H9 (cell line): ENCODE measurements at regions not wholly inside any gene's neighbourhood (a gene's known extent, or its start where the extent isn't known, plus 50 kb on each side); places are given as distances from the start of the nearest gene placed in this dataset.

ENCODE experiments used
- DNase-seq: peaks from one replicate; pipeline ENCODE4 v3.0.0-alpha.2; 2017
- H2AFZ ChIP-seq: one replicate; pipeline ENCODE4 v1.6.1; 2013; ENCODE audit warnings: mild to moderate bottlenecking, low read length, control low read depth, moderate library complexity
- H2AK5ac ChIP-seq: 2 replicates; pipeline ENCODE4 v1.6.1; 2013; ENCODE audit warnings: low read length, control low read depth, mixed read lengths; ENCODE audit not compliant: insufficient read length
- H2BK120ac ChIP-seq: one replicate; pipeline ENCODE4 v1.6.1; 2013; ENCODE audit warnings: low read depth, mild to moderate bottlenecking, low read length, control low read depth, inconsistent platforms; ENCODE audit not compliant: poor library complexity, severe bottlenecking
- H2BK12ac ChIP-seq: 2 replicates; pipeline ENCODE4 v1.6.1; 2013; ENCODE audit warnings: low read length, control low read depth, mixed read lengths, low read depth; ENCODE audit not compliant: insufficient read length
- H2BK15ac ChIP-seq: 2 replicates; pipeline ENCODE4 v1.6.1; 2013; ENCODE audit warnings: low read depth, low read length, control low read depth
- H2BK20ac ChIP-seq: one replicate; pipeline ENCODE4 v1.6.1; 2013; ENCODE audit warnings: low read depth, mild to moderate bottlenecking, low read length, control low read depth, inconsistent platforms; ENCODE audit not compliant: poor library complexity, severe bottlenecking
- H2BK5ac ChIP-seq: 2 replicates; pipeline ENCODE4 v1.6.1; 2013; ENCODE audit warnings: low read length, control low read depth, mixed read lengths; ENCODE audit not compliant: insufficient read length
- H3K14ac ChIP-seq: 2 replicates; pipeline ENCODE4 v1.6.1; 2013; ENCODE audit warnings: low read length, control low read depth; ENCODE audit not compliant: insufficient read depth
- H3K18ac ChIP-seq: 2 replicates; pipeline ENCODE4 v1.6.1; 2013; ENCODE audit warnings: low read depth, mild to moderate bottlenecking, mixed read lengths, low read length, control low read depth; ENCODE audit not compliant: insufficient read length
- H3K23ac ChIP-seq: 2 replicates; pipeline ENCODE4 v1.6.1; 2013; ENCODE audit warnings: low read length, control low read depth, mixed read lengths, low read depth; ENCODE audit not compliant: insufficient read length
- H3K23me2 ChIP-seq: 2 replicates; pipeline ENCODE4 v1.6.1; 2013; ENCODE audit warnings: low read depth, mild to moderate bottlenecking, mixed read lengths, low read length, control low read depth; ENCODE audit not compliant: insufficient read length, poor library complexity, severe bottlenecking
- H3K27ac ChIP-seq: 2 replicates; pipeline ENCODE4 v1.5.1; 2013; ENCODE audit warnings: low read length, control low read depth, mixed read lengths, low read depth; ENCODE audit not compliant: insufficient read length
- H3K27me3 ChIP-seq: 2 replicates; pipeline ENCODE4 v1.6.1; 2013; ENCODE audit warnings: low read length, control low read depth, inconsistent platforms; ENCODE audit not compliant: insufficient read depth
- H3K4ac ChIP-seq: 2 replicates; pipeline ENCODE4 v1.6.1; 2013; ENCODE audit warnings: low read depth, mild to moderate bottlenecking, control low read depth, inconsistent platforms, low read length, moderate library complexity
- H3K4me1 ChIP-seq: 2 replicates; pipeline ENCODE4 v1.6.1; 2013; ENCODE audit warnings: low read length, control low read depth, inconsistent platforms; ENCODE audit not compliant: insufficient read depth
- H3K4me2 ChIP-seq: 2 replicates; pipeline ENCODE4 v1.6.1; 2013; ENCODE audit warnings: low read length, control low read depth, mixed read lengths; ENCODE audit not compliant: insufficient read length, insufficient read depth
- H3K56ac ChIP-seq: 2 replicates; pipeline ENCODE4 v1.6.1; 2013; ENCODE audit warnings: low read depth, mild to moderate bottlenecking, mixed read lengths, low read length, control low read depth; ENCODE audit not compliant: insufficient read length
- H3K79me1 ChIP-seq: 2 replicates; pipeline ENCODE4 v1.6.1; 2013; ENCODE audit warnings: low read depth, mild to moderate bottlenecking, moderate library complexity, low read length, control low read depth, inconsistent platforms; ENCODE audit not compliant: insufficient read depth, poor library complexity, severe bottlenecking
- H3K79me2 ChIP-seq: 2 replicates; pipeline ENCODE4 v1.6.1; 2013; ENCODE audit warnings: low read length, control low read depth, inconsistent platforms; ENCODE audit not compliant: insufficient read depth
- H3K9ac ChIP-seq: 2 replicates; pipeline ENCODE4 v1.6.1; 2013; ENCODE audit warnings: low read length, control low read depth, mixed read lengths; ENCODE audit not compliant: insufficient read length; ENCODE audit errors: extremely low read depth
- H3K9me3 ChIP-seq: one replicate; pipeline ENCODE4 v1.6.1; 2013; ENCODE audit warnings: low read depth, low read length, inconsistent platforms; ENCODE audit not compliant: control insufficient read depth
- H3T11ph ChIP-seq: one replicate; pipeline ENCODE4 v1.6.1; 2013; ENCODE audit warnings: mild to moderate bottlenecking, low read length, control low read depth, inconsistent platforms
- H4K20me1 ChIP-seq: one replicate; pipeline ENCODE4 v1.6.1; 2013; ENCODE audit not compliant: control insufficient read depth, insufficient read length, insufficient read depth
- H4K5ac ChIP-seq: 2 replicates; pipeline ENCODE4 v1.6.1; 2013; ENCODE audit warnings: low read depth, mild to moderate bottlenecking, mixed read lengths, low read length, control low read depth; ENCODE audit not compliant: insufficient read length
- H4K8ac ChIP-seq: replicated peaks from 2 replicates; pipeline ENCODE4 v1.6.1; 2013; ENCODE audit warnings: low read length, control low read depth, mixed read lengths, low read depth; ENCODE audit not compliant: insufficient read length
- H4K91ac ChIP-seq: 2 replicates; pipeline ENCODE4 v1.6.1; 2013; ENCODE audit warnings: low read depth, mild to moderate bottlenecking, moderate library complexity, mixed read lengths, low read length, control low read depth; ENCODE audit not compliant: insufficient read length
- H3K27ac Mint-ChIP-seq, 3 experiments: 2 replicates in 2 of 3; 3 replicates in 1 of 3; pipeline ENCODE4 v1.8.0; 2020 to 2021; ENCODE audit warnings: mixed read lengths in 3 of 3, mild to moderate bottlenecking in 1 of 3, moderate library complexity in 1 of 3
- H3K27me3 Mint-ChIP-seq: 2 replicates; pipeline ENCODE4 v1.8.0; 2021; ENCODE audit warnings: low read depth, mild to moderate bottlenecking, moderate library complexity, mixed read lengths
- H3K36me3 Mint-ChIP-seq, 3 experiments: 2 replicates in 2 of 3; 3 replicates in 1 of 3; pipeline ENCODE4 v1.8.0; 2020 to 2021; ENCODE audit warnings: low read depth in 3 of 3, mixed read lengths in 3 of 3; ENCODE audit not compliant: insufficient read depth in 1 of 3
- H3K4me1 Mint-ChIP-seq, 2 experiments: 2 replicates each; pipeline ENCODE4 v1.8.0; 2020; ENCODE audit warnings: mixed read lengths in 2 of 2
- H3K4me3 Mint-ChIP-seq, 2 experiments: 2 replicates in 1 of 2; 3 replicates in 1 of 2; pipeline ENCODE4 v1.8.0; 2020 to 2021; ENCODE audit warnings: mild to moderate bottlenecking in 2 of 2, mixed read lengths in 2 of 2, moderate library complexity in 1 of 2
- H3K9me3 Mint-ChIP-seq, 2 experiments: 2 replicates in 1 of 2; 3 replicates in 1 of 2; pipeline ENCODE4 v1.8.0; 2020; ENCODE audit warnings: mild to moderate bottlenecking in 2 of 2, mixed read lengths in 2 of 2, moderate library complexity in 1 of 2
- CTCF ChIP-seq: fragments of 200-600 bp; sonication (generic); conservative IDR thresholded peaks from 3 replicates; pipeline ENCODE4 v1.8.0; 2021; ENCODE audit warnings: antibody characterized with exemption, mild to moderate bottlenecking
- WGBS: extraction: QIAGEN DNeasy Blood & Tissue Kit; methylation state at CpG from one replicate; pipeline ENCODE4 v1.1.7; 2013; ENCODE audit warnings: missing lambda C conversion rate, low lambda C conversion rate, mixed read lengths; ENCODE audit not compliant: insufficient read length; ENCODE audit errors: extremely low coverage; 5-methylcytosine and 5-hydroxymethylcytosine counted together

- Histone ChIP-seq H3K23me2 (no peaks in the 10 kb centered on the region), H3K27me3 (no peaks in the 10 kb centered on the region), H2BK120ac (no peak overlapping the region), H3K4ac (no peak overlapping the region), H4K20me1 (no peaks in the 10 kb centered on the region), H3K79me1 (no peaks in the 10 kb centered on the region), H3K27ac (no peak overlapping the region), H3K14ac (no peak overlapping the region), H4K5ac (no peak overlapping the region), H3K9ac (no peak overlapping the region), H3T11ph (no peak overlapping the region), H2AFZ (no peak overlapping the region), H2AK5ac (no peak overlapping the region), H4K91ac (no peak overlapping the region), H3K56ac (no peak overlapping the region), H2BK12ac (no peak overlapping the region), H2BK5ac (no peak overlapping the region), H3K18ac (no peak overlapping the region), H3K23ac (no peak overlapping the region), H3K4me1 (no peaks in the 10 kb centered on the region), H4K8ac (no peak overlapping the region), H2BK15ac (no peak overlapping the region), H2BK20ac (no peak overlapping the region), H3K79me2 (no peaks in the 10 kb centered on the region), H3K9me3 (no peaks in the 10 kb centered on the region), H3K4me2 (no peak overlapping the region)
- WGBS: 100% methylated on average over 1 of the region's 2 CpGs
- no peaks in the 10 kb centered on the region for H3K27me3 Mint-ChIP-seq
- H3K36me3 Mint-ChIP-seq: peaks cover 0 to 6% (median 5%) of the 10 kb centered on the region in 3 experiments; a peak in 3 of 7 replicates
- DNase-seq: no peak
- H3K4me1 Mint-ChIP-seq: peaks cover 0 to 5% of the 10 kb centered on the region in 2 experiments; a peak in 2 of 4 replicates
- peaks cover 5 to 12% of the 10 kb centered on the region in 2 experiments; a peak in 4 of 5 replicates for H3K9me3 Mint-ChIP-seq
- no peak overlapping the region for H3K27ac Mint-ChIP-seq
- no peak overlapping the region for H3K4me3 Mint-ChIP-seq
- TF ChIP-seq CTCF: no peak
These were observed 152.3 kb downstream of the ATXN7L3B start for GRCh38 chr12:74689929-74690328.
